HEK293 (cell line): ENCODE measurements at regions not wholly inside any gene's neighbourhood (a gene's known extent, or its start where the extent isn't known, plus 50 kb on each side); places are given as distances from the start of the nearest gene placed in this dataset.

Experiments
- CTCF ChIA-PET: fragments of 350-600 bp; formaldehyde crosslinking; extraction: SDS; loops from one replicate; lab custom pipeline; 2021; ENCODE audit warnings: antibody characterized with exemption; lab: Yijun Ruan, JAX
- POLR2A ChIA-PET: fragments of 300-600 bp; formaldehyde crosslinking; extraction: SDS; loops from one replicate; lab custom pipeline; 2020; ENCODE audit warnings: antibody characterized with exemption, inconsistent platforms; lab: Yijun Ruan, JAX
- H3K27ac ChIP-seq: fragments of 200-500 bp; sonication (Bioruptor generic); 2 replicates; pipeline ENCODE4 v1.5.1; 2014; ENCODE audit warnings: low read depth, low read length, control low read depth, inconsistent platforms; ENCODE audit errors: extremely low read depth
- H3K36me3 ChIP-seq, 2 experiments: fragments of 200-500 bp in 1 of 2; sonication (Bioruptor generic) in 1 of 2; 1 replicate in 1 of 2; 2 replicates in 1 of 2; pipeline ENCODE4 v1.5.1; 2014 to 2017; ENCODE audit warnings: inconsistent platforms in 2 of 2, low read length in 2 of 2; ENCODE audit not compliant: control insufficient read depth in 2 of 2, insufficient read depth in 1 of 2
- H3K4me1 ChIP-seq: fragments of 200-500 bp; sonication (Bioruptor generic); 2 replicates; pipeline ENCODE4 v1.5.1; 2014; ENCODE audit warnings: mild to moderate bottlenecking, low read length, inconsistent platforms; ENCODE audit not compliant: control insufficient read depth, insufficient read depth
- H3K4me3 ChIP-seq: 2 replicates; pipeline ENCODE4 v1.5.1; 2011; ENCODE audit warnings: low read depth, mild to moderate bottlenecking, control low read depth, low read length, moderate library complexity
- H3K9me3 ChIP-seq: fragments of 200-500 bp; sonication (Bioruptor generic); 2 replicates; pipeline ENCODE4 v1.5.1; 2014; ENCODE audit warnings: low read depth, low read length, inconsistent platforms; ENCODE audit not compliant: control insufficient read depth, insufficient read depth
- EGR2 ChIP-seq: fragments of 450-650 bp; formaldehyde crosslinking; IDR thresholded peaks from 2 replicates; pipeline ENCODE4 v1.5.1; 2016; ENCODE audit warnings: low read depth, missing biosample characterization, missing genetic modification characterization
- GLIS1 ChIP-seq: fragments of 450-650 bp; formaldehyde crosslinking; IDR thresholded peaks from 2 replicates; pipeline ENCODE4 v1.5.1; 2016; ENCODE audit warnings: missing biosample characterization, missing genetic modification characterization
- GLIS2 ChIP-seq: fragments of 450-650 bp; formaldehyde crosslinking; IDR thresholded peaks from 2 replicates; pipeline ENCODE4 v1.5.1; 2016; ENCODE audit warnings: missing biosample characterization, missing genetic modification characterization
- PRDM1 ChIP-seq: fragments of 450-650 bp; formaldehyde crosslinking; IDR thresholded peaks from 2 replicates; pipeline ENCODE4; 2016; ENCODE audit warnings: missing biosample characterization, missing genetic modification characterization
- SP2 ChIP-seq: fragments of 450-650 bp; formaldehyde crosslinking; IDR thresholded peaks from 2 replicates; pipeline ENCODE4 v1.5.1; 2016; ENCODE audit warnings: missing biosample characterization, missing genetic modification characterization
- ZBTB49 ChIP-seq: fragments of 450-650 bp; formaldehyde crosslinking; IDR thresholded peaks from 2 replicates; pipeline ENCODE4 v1.5.1; 2016; ENCODE audit warnings: missing biosample characterization, missing genetic modification characterization, low read depth
- ZBTB7A ChIP-seq: fragments of 450-650 bp; formaldehyde crosslinking; IDR thresholded peaks from 2 replicates; pipeline ENCODE4 v1.5.1; 2016; ENCODE audit warnings: low read depth, missing biosample characterization, missing genetic modification characterization
- ZFP3 ChIP-seq: fragments of 450-650 bp; formaldehyde crosslinking; IDR thresholded peaks from 2 replicates; pipeline ENCODE4 v1.5.1; 2016; ENCODE audit warnings: low read depth, missing biosample characterization, missing genetic modification characterization
- ZNF366 ChIP-seq: fragments of 450-650 bp; formaldehyde crosslinking; conservative IDR thresholded peaks from 2 replicates; pipeline ENCODE4 v1.5.1; 2016; ENCODE audit warnings: missing biosample characterization, missing genetic modification characterization
- ZNF37A ChIP-seq: fragments of 450-650 bp; IDR thresholded peaks from 2 replicates; pipeline ENCODE4 v1.5.1; 2018; ENCODE audit warnings: missing biosample characterization, missing genetic modification characterization
- ZNF501 ChIP-seq: fragments of 450-650 bp; formaldehyde crosslinking; IDR thresholded peaks from 2 replicates; pipeline ENCODE4 v1.5.1; 2016; ENCODE audit warnings: missing biosample characterization, missing genetic modification characterization
- ZNF521 ChIP-seq: fragments of 450-650 bp; formaldehyde crosslinking; IDR thresholded peaks from 2 replicates; pipeline ENCODE4 v1.5.1; 2017; ENCODE audit warnings: missing biosample characterization, mild to moderate bottlenecking, missing genetic modification characterization
- ZNF558 ChIP-seq: fragments of 450-650 bp; formaldehyde crosslinking; IDR thresholded peaks from 2 replicates; pipeline ENCODE4 v1.5.1; 2016; ENCODE audit warnings: missing biosample characterization, missing genetic modification characterization
- ZNF600 ChIP-seq: fragments of 450-650 bp; formaldehyde crosslinking; IDR thresholded peaks from 2 replicates; pipeline ENCODE4 v1.5.1; 2016; ENCODE audit warnings: missing biosample characterization, missing genetic modification characterization
- ZNF664 ChIP-seq: fragments of 450-650 bp; formaldehyde crosslinking; IDR thresholded peaks from 2 replicates; pipeline ENCODE4 v1.5.1; 2016; ENCODE audit warnings: missing biosample characterization, missing genetic modification characterization
- ZNF677 ChIP-seq: fragments of 450-650 bp; IDR thresholded peaks from 2 replicates; pipeline ENCODE4 v1.5.0; 2018; ENCODE audit warnings: missing biosample characterization, mild to moderate bottlenecking, missing genetic modification characterization, moderate library complexity
- TF ChIP-seq, protein P1 (sequence below): fragments of 450-650 bp; formaldehyde crosslinking; IDR thresholded peaks from 2 replicates; pipeline ENCODE4 v1.5.1; 2016; ENCODE audit warnings: missing biosample characterization, missing genetic modification characterization, borderline replicate concordance
- TF ChIP-seq, protein P2 (sequence below): fragments of 450-650 bp; formaldehyde crosslinking; IDR thresholded peaks from 2 replicates; pipeline ENCODE4 v1.5.1; 2016; ENCODE audit warnings: missing biosample characterization, missing genetic modification characterization

- TF ChIP-seq, protein P1, sequence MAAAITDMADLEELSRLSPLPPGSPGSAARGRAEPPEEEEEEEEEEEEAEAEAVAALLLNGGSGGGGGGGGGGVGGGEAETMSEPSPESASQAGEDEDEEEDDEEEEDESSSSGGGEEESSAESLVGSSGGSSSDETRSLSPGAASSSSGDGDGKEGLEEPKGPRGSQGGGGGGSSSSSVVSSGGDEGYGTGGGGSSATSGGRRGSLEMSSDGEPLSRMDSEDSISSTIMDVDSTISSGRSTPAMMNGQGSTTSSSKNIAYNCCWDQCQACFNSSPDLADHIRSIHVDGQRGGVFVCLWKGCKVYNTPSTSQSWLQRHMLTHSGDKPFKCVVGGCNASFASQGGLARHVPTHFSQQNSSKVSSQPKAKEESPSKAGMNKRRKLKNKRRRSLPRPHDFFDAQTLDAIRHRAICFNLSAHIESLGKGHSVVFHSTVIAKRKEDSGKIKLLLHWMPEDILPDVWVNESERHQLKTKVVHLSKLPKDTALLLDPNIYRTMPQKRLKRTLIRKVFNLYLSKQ: no peak
- TF ChIP-seq GLIS2 (no peak), EGR2 (tag by site-specific recombination) (no peak), ZNF501 (no peak)
- TF ChIP-seq, protein P2, sequence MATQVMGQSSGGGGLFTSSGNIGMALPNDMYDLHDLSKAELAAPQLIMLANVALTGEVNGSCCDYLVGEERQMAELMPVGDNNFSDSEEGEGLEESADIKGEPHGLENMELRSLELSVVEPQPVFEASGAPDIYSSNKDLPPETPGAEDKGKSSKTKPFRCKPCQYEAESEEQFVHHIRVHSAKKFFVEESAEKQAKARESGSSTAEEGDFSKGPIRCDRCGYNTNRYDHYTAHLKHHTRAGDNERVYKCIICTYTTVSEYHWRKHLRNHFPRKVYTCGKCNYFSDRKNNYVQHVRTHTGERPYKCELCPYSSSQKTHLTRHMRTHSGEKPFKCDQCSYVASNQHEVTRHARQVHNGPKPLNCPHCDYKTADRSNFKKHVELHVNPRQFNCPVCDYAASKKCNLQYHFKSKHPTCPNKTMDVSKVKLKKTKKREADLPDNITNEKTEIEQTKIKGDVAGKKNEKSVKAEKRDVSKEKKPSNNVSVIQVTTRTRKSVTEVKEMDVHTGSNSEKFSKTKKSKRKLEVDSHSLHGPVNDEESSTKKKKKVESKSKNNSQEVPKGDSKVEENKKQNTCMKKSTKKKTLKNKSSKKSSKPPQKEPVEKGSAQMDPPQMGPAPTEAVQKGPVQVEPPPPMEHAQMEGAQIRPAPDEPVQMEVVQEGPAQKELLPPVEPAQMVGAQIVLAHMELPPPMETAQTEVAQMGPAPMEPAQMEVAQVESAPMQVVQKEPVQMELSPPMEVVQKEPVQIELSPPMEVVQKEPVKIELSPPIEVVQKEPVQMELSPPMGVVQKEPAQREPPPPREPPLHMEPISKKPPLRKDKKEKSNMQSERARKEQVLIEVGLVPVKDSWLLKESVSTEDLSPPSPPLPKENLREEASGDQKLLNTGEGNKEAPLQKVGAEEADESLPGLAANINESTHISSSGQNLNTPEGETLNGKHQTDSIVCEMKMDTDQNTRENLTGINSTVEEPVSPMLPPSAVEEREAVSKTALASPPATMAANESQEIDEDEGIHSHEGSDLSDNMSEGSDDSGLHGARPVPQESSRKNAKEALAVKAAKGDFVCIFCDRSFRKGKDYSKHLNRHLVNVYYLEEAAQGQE: no peak
- TF ChIP-seq, all 188 proteins: peak for 0
These were observed 280.3 kb upstream of the UGT8 start (continued) for GRCh38 chr4:114318309-114318708.

GRCh38 chr4:114320126-114320525 lies 278.5 kb upstream of the UGT8 start:
- no peaks in the 10 kb centered on the region for H3K4me1 ChIP-seq
- TF ChIP-seq ZNF37A (tag by site-specific recombination) (no peak), ZNF677 (tag by site-specific recombination) (no peak), ZBTB7A (no peak), ZNF664 (no peak), ZNF521 (tag by site-specific recombination) (no peak), ZNF600 (tag by site-specific recombination) (no peak)
- ChIA-PET CTCF (no interaction called here), POLR2A (no interaction called here)
- H3K4me3 ChIP-seq: no peak overlapping the region
- H3K27ac ChIP-seq: no peak overlapping the region
- no peaks in the 10 kb centered on the region for H3K36me3 ChIP-seq
- no peaks in the 10 kb centered on the region for H3K9me3 ChIP-seq

GRCh38 chr4:114321366-114321765 lies 277.2 kb upstream of the UGT8 start:
- H3K4me1 ChIP-seq: no peaks in the 10 kb centered on the region
- H3K4me3 ChIP-seq: no peak overlapping the region
- POLR2A ChIA-PET: no interaction called here
- H3K27ac ChIP-seq: no peak overlapping the region
- no peak for TF ChIP-seq PRDM1 (tag by site-specific recombination)
- TF ChIP-seq ZFP3 (tag by site-specific recombination): no peak
- no peak for TF ChIP-seq SP2 (tag by site-specific recombination)
- no peak for TF ChIP-seq ZBTB49
- no peak for TF ChIP-seq ZNF558 (tag by site-specific recombination)
- no peak for TF ChIP-seq GLIS1 (tag by site-specific recombination)
- TF ChIP-seq ZNF366: no peak
- TF ChIP-seq, all 188 proteins: peak for 0
- H3K9me3 ChIP-seq: no peaks in the 10 kb centered on the region
- CTCF ChIA-PET: no interaction called here
- no peaks in the 10 kb centered on the region for H3K36me3 ChIP-seq
